Lung (tissue), 11 donors: ENCODE measurements at regions not wholly inside any gene's neighbourhood (a gene's known extent, or its start where the extent isn't known, plus 50 kb on each side); places are given as distances from the start of the nearest gene placed in this dataset.

Source experiments
- ATAC-seq: fragments of 200-7000 bp; cut with Tn5 transposase; one replicate; pipeline ENCODE4 v1.9.1; 2020; ENCODE audit warnings: moderate number of reproducible peaks; ENCODE audit not compliant: insufficient read depth, low FRiP score
- DNase-seq, 3 donors: peaks; one replicate each; pipeline ENCODE4 v3.0.0-alpha.2; 2013 to 2017
- H3K27ac ChIP-seq, 2 donors: one replicate each; pipeline ENCODE4 v1.5.1; 2013; ENCODE audit warnings: mild to moderate bottlenecking in 2 of 2, moderate library complexity in 2 of 2, control low read depth in 1 of 2, inconsistent platforms in 1 of 2, low read depth in 1 of 2, low read length in 1 of 2
- H3K27me3 ChIP-seq, 3 donors: one replicate each; pipeline ENCODE4 v1.5.1; 2013; ENCODE audit warnings: low read length in 2 of 3; ENCODE audit not compliant: control insufficient read depth in 3 of 3, insufficient read depth in 3 of 3
- H3K36me3 ChIP-seq, 4 donors: one replicate each; pipeline ENCODE4 v1.5.1; 2013; ENCODE audit warnings: low read length in 4 of 4, mild to moderate bottlenecking in 1 of 4, moderate library complexity in 1 of 4; ENCODE audit not compliant: control insufficient read depth in 4 of 4, insufficient read depth in 4 of 4
- H3K4me1 ChIP-seq, 5 donors: one replicate each; pipeline ENCODE4 v1.5.1; 2013; ENCODE audit warnings: low read length in 5 of 5, mild to moderate bottlenecking in 2 of 5, moderate library complexity in 1 of 5; ENCODE audit not compliant: control insufficient read depth in 5 of 5, insufficient read depth in 5 of 5
- H3K4me3 ChIP-seq: one replicate; pipeline ENCODE4 v1.5.1; 2013; ENCODE audit warnings: mild to moderate bottlenecking, control low read depth, moderate library complexity
- H3K9ac ChIP-seq, 2 donors: one replicate each; pipeline ENCODE4 v1.5.1; 2013; ENCODE audit warnings: low read length in 2 of 2, control low read depth in 1 of 2; ENCODE audit not compliant: insufficient read depth in 1 of 2
- H3K9me3 ChIP-seq, 4 donors: one replicate each; pipeline ENCODE4 v1.5.1; 2013; ENCODE audit warnings: low read length in 3 of 4, mild to moderate bottlenecking in 1 of 4, moderate library complexity in 1 of 4; ENCODE audit not compliant: control insufficient read depth in 4 of 4, insufficient read depth in 3 of 4
- CTCF ChIP-seq: IDR thresholded peaks from 2 replicates; pipeline ENCODE4 v1.5.1; 2012; ENCODE audit warnings: mild to moderate bottlenecking; ENCODE audit errors: control extremely low read depth, extremely low read depth
- WGBS, 2 donors: extraction: QIAGEN DNeasy Blood & Tissue Kit; methylation state at CpG; one replicate each; pipeline ENCODE4 v1.1.7; 2013; 5-methylcytosine and 5-hydroxymethylcytosine counted together
- donor health status: control.
- donor health status: control.
- donor health status: Bipolar disorder and iron deficiency.
- donor health status: healthy.
- donor health status: DM: yes; HTN: yes; CAD: no.

GRCh38 chr15:69880571-69881301 is 217.0 kb downstream of the TLE3 start:
- H3K9ac ChIP-seq: no peak overlapping the region
- no peak overlapping the region for H3K27ac ChIP-seq
- TF ChIP-seq CTCF: no peak
- WGBS, 2 donors: 89 to 94% methylated on average over 6 of the region's 6 CpGs
- H3K4me1 ChIP-seq: peaks cover 0 to 11% (median 0%) of the 10 kb centered on the region in 5 donors
- no peaks in the 10 kb centered on the region for H3K36me3 ChIP-seq
- no peak for ATAC-seq
- DNase-seq: no peak
- H3K9me3 ChIP-seq: peaks cover 0 to 8% (median 0%) of the 10 kb centered on the region in 4 donors
- peaks cover 0 to 5% (median 0%) of the 10 kb centered on the region in 3 donors for H3K27me3 ChIP-seq
- H3K4me3 ChIP-seq: no peak overlapping the region

GRCh38 chr15:69881302-69881670 is 216.4 kb downstream of the TLE3 start:
- 79 to 86% methylated on average over 4 of the region's 4 CpGs for WGBS, 2 donors

DNA sequence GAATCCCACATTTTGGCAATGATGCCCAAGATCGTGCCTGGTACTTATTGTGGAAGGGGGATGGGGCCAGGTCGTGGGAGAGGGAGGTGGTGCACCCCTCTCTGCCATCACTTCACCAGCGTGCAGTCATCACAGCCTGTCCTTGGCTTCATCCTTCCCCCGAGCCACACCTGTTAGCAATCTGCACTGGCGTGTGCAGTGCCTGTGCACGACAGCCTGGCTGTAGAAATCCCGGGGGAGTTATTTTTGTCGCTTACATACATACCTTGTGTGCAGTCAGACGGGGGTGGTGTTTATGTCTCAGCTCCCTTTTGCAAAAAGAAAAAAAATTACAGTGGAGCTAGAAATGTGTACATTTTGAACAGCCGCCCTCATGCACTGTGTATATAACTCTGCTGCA is 216.0 kb downstream of the TLE3 start:
- ATAC-seq (no peak), DNase-seq (no peak)
- H3K27ac ChIP-seq: no peak overlapping the region
- H3K36me3 ChIP-seq: no peaks in the 10 kb centered on the region
- no peak overlapping the region for H3K9ac ChIP-seq
- peaks cover 0 to 12% (median 0%) of the 10 kb centered on the region in 3 donors for H3K27me3 ChIP-seq
- 72 to 82% methylated on average over 10 of the region's 10 CpGs for WGBS, 2 donors
- peaks cover 0 to 8% (median 0%) of the 10 kb centered on the region in 4 donors for H3K9me3 ChIP-seq
- no peak for TF ChIP-seq CTCF
- H3K4me1 ChIP-seq: peaks cover 0 to 4% (median 0%) of the 10 kb centered on the region in 5 donors
- no peak overlapping the region for H3K4me3 ChIP-seq

More at GRCh38 chr15:69881302-69881670, 216.4 kb downstream of the TLE3 start:
- DNase-seq: no peak
- Histone ChIP-seq H3K9me3 (peaks cover 0 to 8% (median 0%) of the 10 kb centered on the region in 4 donors), H3K4me1 (peaks cover 0 to 9% (median 0%) of the 10 kb centered on the region in 5 donors), H3K36me3 (no peaks in the 10 kb centered on the region), H3K27ac (no peak overlapping the region), H3K27me3 (peaks cover 0 to 10% (median 0%) of the 10 kb centered on the region in 3 donors), H3K4me3 (no peak overlapping the region), H3K9ac (no peak overlapping the region)
- ATAC-seq: no peak
- TF ChIP-seq CTCF: no peak
